ENCODE measurements at regions not wholly inside any gene's neighbourhood (a gene's known extent, or its start where the extent isn't known, plus 50 kb on each side); places are given as distances from the start of the nearest gene placed in this dataset.

- TF ChIP-seq CTCF (IDR thresholded peaks at IDR 0.05), result no peak
Measured at GRCh38 chr4:24468071-24468470, 116.3 kb downstream of the DHX15 start.

DNA sequence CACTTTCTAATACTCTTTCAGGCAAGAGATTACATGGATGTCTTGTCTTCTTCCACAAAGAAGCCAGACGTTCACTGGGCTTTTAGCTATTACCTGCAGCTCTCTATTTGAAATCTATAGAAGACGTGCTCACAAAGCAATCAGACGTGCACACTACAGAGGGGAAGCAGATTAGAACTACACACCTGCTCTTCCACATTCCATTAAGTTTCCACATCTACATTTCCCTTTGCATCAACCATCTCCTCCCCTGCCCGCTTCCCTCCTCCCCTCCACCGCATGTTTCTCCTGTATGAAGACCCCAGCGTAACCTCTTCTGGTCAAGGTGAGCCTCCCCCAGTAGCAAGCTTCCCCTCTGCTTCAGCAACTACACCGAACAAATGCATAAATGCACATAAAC is 119.8 kb downstream of the DHX15 start:
- no peak for TF ChIP-seq CTCF (IDR thresholded peaks at IDR 0.05)

DNA sequence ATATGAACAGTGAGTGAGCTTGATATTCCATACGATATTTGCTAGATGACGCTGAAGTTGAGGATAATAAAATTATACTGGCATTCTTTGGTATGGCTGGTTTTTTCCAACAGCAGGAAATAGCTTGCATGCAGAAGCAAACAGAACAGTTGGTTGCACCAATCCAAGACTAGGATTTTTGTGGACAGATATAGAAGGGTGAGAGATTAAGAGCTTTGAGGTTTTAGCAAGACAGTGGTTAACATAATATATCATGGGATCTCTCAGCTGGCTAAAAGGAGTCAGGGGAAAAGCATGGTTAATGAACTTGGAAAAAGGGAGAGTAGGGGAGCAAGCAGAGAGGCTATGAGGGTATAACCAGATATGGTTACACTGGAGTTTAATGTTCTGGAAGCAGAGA is 127.9 kb downstream of the DHX15 start:
- no peak for TF ChIP-seq CTCF (IDR thresholded peaks at IDR 0.05)

DNA sequence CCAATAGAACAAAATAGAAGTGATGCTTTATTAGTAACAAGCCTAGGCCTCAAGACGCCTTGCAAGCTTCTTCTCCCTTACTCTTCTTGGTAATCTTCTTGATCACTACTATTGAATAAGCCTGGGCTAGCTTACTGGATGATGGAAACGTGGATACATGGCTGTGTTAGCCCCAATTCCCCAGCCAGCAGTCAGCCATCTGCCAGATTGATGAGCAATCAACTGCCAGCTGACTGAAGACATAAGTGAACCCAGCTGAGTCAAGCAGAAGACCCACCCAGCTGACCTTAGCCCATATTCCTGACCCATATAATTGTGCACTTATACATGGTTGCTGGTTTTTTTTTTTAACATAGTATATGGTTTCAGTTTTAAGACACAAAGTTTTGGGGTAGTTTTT is 130.4 kb downstream of the DHX15 start:
- no peak for TF ChIP-seq CTCF (IDR thresholded peaks at IDR 0.05)

GRCh38 chr4:24451870-24452269 is 132.5 kb downstream of the DHX15 start:
- TF ChIP-seq CTCF (IDR thresholded peaks at IDR 0.05), result no peak

- TF ChIP-seq CTCF (IDR thresholded peaks at IDR 0.05), result no peak
Measured at GRCh38 chr4:24443200-24443599, 141.2 kb downstream of the DHX15 start.

- TF ChIP-seq CTCF (IDR thresholded peaks at IDR 0.05), result no peak
Measured at GRCh38 chr4:24440765-24441164, 143.6 kb downstream of the DHX15 start.

DNA sequence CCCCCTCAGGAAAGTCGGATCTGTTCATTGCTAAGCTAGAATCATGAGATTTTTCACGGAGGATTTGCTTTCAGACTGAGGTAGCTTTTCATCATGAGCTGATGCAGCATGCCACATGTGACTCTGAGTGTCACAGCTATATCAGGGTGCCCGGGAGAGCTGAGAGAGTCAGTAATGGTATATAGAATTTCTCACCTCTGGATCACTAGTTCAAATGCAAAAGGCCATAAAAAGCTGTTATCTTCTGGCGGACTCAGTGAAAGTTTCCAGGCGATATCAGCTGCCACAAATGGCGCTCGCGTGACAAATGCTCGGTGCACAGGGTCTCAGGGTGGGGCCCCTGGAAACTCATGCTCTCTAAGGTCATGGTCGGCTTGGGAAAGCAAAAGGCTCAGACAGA is 150.1 kb downstream of the DHX15 start:
- no peak for TF ChIP-seq CTCF (IDR thresholded peaks at IDR 0.05)
